Cerebellar cortex (tissue), 1 donor: ENCODE measurements at regions not wholly inside any gene's neighbourhood (a gene's known extent, or its start where the extent isn't known, plus 50 kb on each side); places are given as distances from the start of the nearest gene placed in this dataset.

Experiments
- DNase-seq: peaks from one replicate; pipeline ENCODE4 v3.0.0-alpha.2; 2015; ENCODE audit warnings: low spot score

GRCh38 chr7:41878309-41879295, 175.7 kb upstream of the INHBA start:
- no peak for DNase-seq

- no peak for DNase-seq
Measured at GRCh38 chr7:41877118-41877517, 174.2 kb upstream of the INHBA start.

GRCh38 chr7:41875513-41875912, 172.6 kb upstream of the INHBA start:
- DNase-seq: no peak

GRCh38 chr7:41874201-41874785, 171.4 kb upstream of the INHBA start:
- no peak for DNase-seq

GRCh38 chr7:41873741-41874140, 170.9 kb upstream of the INHBA start:
- no peak for DNase-seq

- no peak for DNase-seq
Measured at GRCh38 chr7:41872966-41873365, 170.1 kb upstream of the INHBA start.

GRCh38 chr7:41870461-41871138, 167.7 kb upstream of the INHBA start:
- DNase-seq: no peak

GRCh38 chr7:41869997-41870396, 167.1 kb upstream of the INHBA start:
- no peak for DNase-seq

- no peak for DNase-seq
Measured at GRCh38 chr7:41869596-41869995, 166.7 kb upstream of the INHBA start.

- no peak for DNase-seq
Measured at GRCh38 chr7:41869091-41869490, 166.2 kb upstream of the INHBA start.

GRCh38 chr7:41867639-41868280, 164.9 kb upstream of the INHBA start:
- DNase-seq: no peak

- DNase-seq: no peak
Measured at GRCh38 chr7:41862261-41862660, 159.4 kb upstream of the INHBA start.

GRCh38 chr7:41861642-41862041, 158.8 kb upstream of the INHBA start:
- DNase-seq: no peak

GRCh38 chr7:41858201-41858600, 155.3 kb upstream of the INHBA start:
- no peak for DNase-seq

- DNase-seq: no peak
Measured at GRCh38 chr7:41855798-41856197, 152.9 kb upstream of the INHBA start.

- DNase-seq: no peak
Measured at GRCh38 chr7:41847606-41848005, 144.7 kb upstream of the INHBA start.

- no peak for DNase-seq
Measured at GRCh38 chr7:41847151-41847550, 144.3 kb upstream of the INHBA start.

- no peak for DNase-seq
Measured at GRCh38 chr7:41842956-41843355, 140.1 kb upstream of the INHBA start.

- no peak for DNase-seq
Measured at GRCh38 chr7:41837916-41838315, 135.0 kb upstream of the INHBA start.

- no peak for DNase-seq
Measured at GRCh38 chr7:41835976-41836530, 133.2 kb upstream of the INHBA start.

- no peak for DNase-seq
Measured at GRCh38 chr7:41834805-41835694, 132.2 kb upstream of the INHBA start.
